HG02798 (cell line): ENCODE measurements at regions not wholly inside any gene's neighbourhood (a gene's known extent, or its start where the extent isn't known, plus 50 kb on each side); places are given as distances from the start of the nearest gene placed in this dataset.

Experiments
- ATAC-seq: cut with Tn5 transposase; IDR thresholded peaks from one replicate; pipeline ENCODE4 v1.9.1; 2021; ENCODE audit warnings: mild to moderate bottlenecking; ENCODE audit not compliant: unreplicated experiment, poor library complexity

DNA sequence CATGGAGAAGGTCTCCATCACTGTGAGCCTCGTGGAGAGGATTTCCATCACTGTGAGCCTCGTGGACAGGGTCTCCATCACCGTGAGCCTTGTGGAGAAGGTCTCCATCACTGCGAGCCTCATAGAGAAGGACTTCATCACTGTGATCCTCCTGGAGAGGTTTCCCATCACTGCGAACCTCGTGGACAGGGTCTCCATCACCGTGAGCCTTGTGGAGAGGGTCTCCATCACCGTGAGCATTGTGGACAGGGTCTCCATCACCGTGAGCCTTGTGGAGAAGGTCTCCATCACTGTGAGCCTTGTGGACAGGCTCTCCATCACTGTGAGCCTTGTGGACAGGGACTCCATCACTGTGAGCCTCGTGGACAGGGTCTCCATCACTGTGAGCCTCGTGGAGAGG, 140.4 kb downstream of the ERMARD start:
- no peak for ATAC-seq

DNA sequence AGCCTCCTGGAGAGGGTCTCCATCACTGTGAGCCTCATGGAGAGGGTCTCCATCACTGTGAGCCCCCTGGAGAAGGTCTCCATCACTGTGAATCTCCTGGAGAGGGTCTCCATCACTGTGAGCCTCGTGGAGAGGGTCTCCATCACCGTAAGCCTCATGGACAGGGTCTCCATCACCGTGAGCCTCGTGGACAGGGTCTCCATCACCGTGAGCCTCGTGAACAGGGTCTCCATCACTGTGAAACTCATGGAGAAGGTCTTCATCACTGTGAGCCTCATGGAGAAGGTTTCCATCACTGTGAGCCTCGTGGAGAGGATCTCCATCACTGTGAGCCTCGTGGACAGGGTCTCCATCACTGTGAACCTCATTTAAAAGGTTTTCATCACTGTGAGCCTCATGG, 140.0 kb downstream of the ERMARD start:
- no peak for ATAC-seq

DNA sequence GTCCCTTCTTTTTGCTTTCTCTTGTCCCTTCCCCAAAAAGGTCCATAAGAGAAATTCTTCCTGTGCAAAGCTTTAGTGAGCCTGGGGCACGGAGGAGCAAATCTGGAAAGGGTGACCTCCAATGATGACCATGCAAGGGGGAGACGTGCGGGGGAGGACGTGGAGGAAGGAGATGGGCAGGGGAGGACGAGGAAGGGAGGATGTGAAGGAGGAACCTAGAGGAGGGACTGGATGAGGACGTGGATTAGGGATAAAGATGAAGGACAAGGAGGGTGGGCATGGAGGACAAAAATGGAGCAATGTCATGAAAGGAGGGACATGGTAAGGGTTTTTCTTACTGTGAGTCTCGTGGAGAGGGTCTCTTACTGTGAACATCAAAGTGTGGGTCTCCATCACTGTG, 139.5 kb downstream of the ERMARD start:
- no peak for ATAC-seq

DNA sequence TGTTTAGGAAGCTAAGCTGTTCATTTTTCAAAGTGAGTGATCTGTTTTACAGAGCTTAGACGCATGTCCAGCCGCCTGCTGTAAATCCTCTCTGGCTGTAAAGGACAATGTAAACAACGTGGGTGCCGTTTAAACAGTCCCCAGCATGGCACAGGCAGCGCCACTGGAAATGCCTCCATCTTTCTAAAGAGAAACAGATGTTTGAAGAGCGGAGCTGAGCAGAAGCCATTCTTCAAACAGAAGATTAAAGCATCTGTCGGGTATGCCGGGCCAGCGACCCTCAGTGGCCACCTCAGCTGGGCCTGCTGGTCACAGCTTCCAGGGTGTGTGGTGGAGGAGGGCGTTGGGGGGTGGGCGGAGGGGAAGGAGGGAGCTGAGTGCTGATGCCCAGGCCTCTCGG, 138.6 kb downstream of the ERMARD start:
- no peak for ATAC-seq

DNA sequence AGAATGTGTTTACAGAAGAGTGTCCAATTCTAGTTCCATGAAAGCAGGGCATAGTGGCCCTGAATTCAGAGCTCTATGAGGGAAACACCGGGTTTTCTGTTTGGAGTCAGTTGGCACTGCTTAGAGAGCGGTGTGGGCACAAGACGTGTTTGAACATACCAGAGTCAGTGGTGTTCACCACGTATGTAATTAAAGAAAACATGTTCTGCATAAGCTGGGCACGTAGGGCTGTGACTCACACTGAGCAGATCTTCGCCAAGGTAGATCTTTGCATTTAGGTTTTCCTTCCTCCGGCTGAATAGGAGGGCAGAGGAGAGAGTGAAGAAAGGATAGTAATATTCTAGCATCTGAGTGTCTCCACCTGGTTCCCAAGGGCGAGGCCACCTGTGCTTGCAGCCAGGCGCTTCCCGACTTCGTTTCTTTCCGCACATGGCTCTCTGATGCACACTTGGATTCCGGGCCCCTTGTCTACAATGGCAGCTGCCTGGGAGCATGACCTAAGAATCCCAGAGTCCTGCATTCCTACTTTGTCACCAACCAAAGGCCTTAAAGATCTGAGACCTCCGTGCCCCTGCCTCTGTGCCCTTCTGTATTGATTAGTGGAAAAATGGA, 136.2 kb downstream of the ERMARD start:
- ATAC-seq: no peak

DNA sequence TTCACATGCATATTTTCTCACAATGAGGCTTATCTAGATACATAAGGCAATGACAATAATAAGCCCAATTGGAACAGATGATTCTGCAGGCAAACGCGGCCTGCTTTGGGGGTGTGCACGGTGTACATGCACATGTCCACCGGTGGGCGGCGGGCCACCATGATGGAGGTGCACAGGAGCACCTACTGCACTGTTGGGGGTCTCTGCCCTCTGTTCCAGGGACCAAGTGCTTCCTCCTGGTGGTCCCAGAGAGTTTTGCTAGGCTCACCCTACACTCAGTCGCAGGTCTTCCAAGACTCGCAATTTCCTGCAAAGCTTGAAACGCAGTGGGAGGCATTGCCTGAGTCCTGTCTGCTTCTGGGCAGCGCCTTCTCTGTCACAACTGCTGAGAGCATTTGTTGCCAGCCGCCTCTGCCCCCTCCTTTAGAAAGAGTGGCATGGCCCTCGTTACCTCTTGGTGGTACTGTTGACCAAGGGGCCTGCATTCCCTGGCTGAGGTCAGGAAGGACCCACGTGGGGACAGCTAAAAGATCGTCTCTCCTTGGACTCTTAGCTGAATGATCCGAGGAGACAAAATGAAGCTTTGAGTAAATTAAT, 135.3 kb downstream of the ERMARD start:
- no peak for ATAC-seq

DNA sequence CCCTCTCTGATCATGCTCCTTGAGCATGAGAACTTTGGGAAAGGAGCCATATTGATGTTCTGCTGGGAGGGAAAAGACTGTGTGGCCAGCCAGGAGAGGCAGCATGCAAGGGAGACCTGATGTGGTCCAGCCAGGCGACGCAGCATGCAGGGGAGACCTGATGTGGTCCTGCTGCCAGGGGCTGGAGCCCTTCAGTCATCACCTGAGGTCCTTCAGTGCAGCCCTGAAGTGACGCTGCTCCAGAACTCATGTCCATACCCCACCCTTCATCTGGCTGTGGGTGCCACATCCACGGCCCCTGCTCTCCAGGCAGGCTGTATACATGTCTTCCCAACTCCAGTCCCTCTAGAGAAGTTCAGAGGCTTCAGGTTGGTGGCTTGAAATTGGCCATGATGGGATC, 134.4 kb downstream of the ERMARD start:
- ATAC-seq: no peak

DNA sequence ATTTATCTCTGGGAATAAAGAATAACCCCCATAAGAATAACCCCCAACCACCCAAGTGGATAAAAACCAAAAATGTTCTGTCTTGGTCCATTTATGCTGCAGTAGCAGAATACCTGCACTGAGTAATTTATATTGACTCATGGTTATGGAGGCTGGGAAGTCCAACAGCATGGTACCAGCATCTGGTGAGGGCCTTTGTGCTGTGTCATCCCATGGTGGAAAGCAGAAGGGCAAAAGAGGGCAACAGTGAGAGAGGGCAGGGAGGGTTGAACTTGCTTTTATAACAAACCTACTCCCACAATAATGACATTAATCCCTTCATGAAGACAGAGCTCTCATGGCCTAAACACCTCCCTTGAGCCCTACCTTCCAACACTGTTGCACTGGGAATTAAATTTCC, 133.7 kb downstream of the ERMARD start:
- no peak for ATAC-seq

DNA sequence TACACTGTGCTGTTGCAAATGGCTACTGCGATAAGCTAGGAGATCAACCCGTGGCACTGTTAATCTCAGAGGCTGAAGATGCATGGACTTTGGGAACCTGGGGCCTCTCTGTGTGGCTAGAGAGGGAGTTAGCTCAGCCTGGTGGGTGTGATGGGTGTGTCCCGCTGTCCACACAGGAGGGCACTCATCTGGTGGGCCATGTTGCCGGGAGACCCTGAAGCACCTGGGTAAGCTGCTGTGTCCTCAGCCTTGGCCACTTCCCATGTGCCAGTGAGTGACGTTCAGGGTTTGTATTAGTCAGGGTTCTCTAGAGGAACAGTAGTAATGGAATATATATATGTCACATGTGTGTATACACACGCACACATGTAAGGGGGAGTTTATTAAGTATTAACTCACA, 132.7 kb downstream of the ERMARD start:
- ATAC-seq: no peak

DNA sequence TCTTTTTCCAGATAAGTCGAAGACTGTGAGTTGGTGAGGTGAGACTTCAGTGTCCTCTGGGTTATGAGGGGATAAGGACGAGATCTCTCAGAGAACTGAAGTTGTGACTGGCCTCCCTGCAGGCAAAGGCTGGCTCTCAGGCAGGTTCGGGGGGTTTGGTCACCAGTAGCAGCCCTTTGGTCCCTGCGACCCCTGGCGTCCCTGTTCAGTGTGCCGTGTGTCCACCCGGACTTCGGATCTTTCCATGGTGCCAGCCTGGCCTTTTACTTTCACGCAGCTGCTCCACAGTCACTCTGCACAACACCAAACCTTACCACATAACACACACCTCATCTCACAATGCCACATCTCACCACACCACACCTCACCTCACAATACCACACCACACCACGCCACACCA, 131.9 kb downstream of the ERMARD start:
- no peak for ATAC-seq

DNA sequence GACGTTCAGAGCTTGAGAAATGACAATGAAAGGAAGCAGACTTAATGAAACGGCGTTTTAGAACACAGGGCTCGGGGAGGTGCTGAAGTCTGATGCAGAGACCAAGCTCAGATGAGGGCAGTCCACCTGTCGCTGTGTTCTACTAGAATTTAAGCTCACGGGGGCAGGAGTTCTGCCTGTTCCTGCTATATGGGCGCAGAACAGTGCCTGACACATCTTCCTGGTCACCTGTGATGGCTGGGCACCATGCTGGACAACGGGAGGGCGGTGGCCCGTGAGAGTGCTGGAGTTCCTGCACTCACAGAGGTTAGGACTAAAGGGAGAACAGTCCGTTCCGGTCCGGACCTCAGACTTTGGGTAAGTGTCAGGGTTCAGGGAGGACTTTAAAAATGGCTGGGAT, 130.6 kb downstream of the ERMARD start:
- ATAC-seq: no peak

DNA sequence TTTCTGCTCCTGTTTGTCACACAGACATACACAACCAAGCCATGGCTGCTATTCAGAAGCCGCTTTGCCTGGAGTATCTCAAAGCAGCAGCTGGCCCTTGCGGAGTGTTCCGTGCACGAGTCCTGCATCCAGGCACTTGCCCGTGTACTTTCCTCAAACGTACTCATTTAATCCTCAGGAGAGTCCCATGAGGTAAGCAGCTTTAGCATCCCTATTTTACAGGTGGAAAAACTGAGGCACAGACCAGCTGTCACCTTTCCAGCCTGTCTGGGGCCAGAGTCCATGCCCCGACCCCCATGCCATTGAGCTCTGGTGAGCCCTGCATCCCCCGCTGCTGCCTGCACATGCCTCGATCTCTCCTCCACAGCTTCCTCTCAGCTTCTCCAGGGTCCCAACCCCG, 130.0 kb downstream of the ERMARD start:
- ATAC-seq: no peak

DNA sequence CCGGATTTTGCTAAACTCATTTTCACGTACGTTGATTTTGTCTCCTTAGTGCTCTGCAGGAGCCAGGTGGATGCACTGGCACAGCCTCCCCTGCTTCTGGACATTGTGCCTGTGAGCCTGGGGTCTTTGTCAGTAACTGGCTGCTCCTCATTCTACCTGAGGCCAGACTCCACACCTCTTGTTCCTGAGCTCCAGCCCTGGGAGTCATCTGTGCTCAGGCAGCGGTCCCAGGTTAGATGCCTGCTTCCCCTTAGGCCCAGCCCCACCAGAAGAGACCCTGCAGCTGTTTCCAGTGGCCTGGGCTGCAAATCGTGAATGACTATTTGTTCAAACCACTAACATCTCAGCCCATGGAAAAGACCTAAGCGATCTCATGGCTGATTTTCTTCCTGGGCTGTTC, 129.1 kb downstream of the ERMARD start:
- ATAC-seq: no peak

DNA sequence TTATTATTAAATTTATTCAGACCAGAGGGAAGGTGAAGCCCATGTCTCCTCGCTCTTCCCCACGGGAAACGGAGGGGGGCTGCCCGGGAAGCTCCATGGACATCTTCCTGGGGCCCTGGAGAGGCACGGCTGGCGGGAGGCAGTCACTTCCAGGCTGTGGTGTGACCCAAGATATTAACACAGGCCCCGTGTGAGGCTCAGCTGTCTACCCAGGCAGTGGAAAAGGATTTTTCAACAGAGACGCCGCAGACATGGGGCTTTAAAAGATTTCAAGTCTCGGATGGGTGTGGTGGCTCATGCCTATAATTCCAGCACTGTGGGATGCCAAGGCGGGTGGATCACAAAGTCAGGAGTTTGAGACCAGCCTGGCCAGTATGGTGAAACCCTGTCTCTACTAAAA, 117.9 kb downstream of the ERMARD start:
- ATAC-seq: no peak

DNA sequence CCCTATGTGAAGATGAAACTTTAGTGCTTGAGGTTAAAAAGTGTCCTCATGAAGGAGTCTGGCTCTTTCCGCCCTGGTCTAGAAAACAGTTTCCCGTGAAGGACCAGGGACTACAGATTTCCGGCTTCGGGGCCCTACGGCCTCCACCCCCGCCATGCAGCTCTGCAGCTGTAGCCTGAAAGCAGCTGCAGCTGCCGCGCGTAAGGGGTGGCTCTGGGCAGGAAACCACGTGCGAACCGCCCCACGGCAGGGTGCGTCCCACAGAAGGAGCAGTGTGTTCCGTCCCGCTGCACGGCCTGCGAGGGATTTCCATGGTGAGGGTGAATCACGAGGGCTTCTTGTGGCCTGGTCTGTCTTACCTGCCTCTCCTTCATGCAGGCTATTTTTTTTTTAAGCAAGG, 117.0 kb downstream of the ERMARD start:
- ATAC-seq: peak; percentile 36

DNA sequence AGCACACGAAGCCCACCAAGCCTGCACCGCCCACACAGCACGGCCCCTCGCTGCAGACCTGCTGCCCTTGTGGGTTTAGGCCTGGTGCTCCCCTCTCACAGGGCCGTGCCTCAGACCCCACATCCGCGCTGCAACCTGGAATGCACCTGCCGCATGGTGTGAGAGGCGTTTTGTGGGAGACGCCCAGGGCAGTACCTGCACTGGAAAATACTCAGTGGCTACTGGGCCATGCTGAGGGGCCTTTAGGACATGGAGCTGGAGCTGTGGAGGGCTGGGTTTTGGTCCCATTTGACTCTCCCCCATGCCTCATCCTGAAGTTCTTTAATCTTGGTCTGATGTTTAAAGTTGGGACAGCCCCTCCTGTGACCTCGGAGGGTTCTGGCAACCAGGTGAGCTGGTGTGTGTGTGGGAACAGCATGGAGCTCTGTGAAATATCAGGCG, 116.3 kb downstream of the ERMARD start:
- ATAC-seq: no peak

DNA sequence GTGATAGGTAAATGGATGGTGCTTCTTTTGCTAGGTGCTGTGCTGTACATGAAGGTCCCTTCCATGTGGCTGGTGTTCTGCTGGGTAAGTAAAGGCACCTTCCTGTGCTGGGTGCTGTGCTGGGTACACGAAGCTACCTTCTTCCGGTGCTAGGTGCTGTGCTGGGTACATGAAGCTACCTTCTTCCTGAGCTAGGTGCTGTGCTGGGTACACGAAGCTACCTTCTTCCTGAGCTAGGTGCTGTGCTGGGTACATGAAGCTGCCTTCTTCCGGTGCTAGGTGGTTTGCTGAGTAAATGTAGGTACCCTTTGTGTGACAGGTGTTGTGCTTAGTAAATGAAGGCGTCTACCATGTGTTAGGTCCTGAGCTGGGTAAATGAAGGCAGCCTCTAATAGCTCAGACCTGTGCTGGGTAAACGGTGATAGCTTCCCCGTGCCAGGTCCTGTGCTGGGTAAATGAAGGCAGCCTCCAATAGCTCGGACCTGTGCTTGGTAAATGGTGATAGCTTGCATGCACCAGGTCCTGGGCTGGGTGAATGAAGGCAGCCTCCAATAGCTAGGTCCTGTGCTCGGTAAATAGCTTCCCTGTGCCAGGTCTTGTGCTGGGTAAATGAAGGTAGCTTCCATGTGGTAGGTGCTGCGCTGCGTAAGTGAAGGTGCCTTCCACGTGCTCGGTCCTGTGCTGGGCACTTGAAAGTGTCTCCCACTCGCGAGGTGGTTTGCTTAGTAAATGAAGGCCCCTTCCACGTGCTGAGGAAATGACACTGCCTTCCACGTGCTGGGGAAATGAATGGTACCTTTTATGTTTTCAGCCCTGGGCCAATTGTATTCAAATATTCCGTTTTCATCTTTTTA, 115.5 kb downstream of the ERMARD start:
- ATAC-seq: no peak

DNA sequence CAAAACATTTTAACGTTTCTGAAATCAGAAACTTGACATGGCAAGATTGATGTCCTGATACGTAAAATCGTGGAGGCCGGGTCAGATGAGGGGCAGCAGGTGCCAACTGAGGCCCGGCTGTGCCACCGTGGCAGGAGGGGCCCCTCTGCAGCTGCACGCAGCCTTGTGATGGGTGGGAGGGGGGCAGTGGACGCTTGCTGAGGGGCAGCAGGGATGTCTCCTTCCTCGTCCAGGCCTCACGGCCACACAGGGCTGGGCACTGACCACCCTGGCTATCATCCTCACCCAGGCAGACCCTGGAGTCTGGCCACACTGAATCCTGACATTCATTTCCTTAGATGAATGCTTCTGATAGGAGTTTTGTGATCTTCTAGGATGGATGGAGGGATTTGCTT, 114.7 kb downstream of the ERMARD start:
- no peak for ATAC-seq

DNA sequence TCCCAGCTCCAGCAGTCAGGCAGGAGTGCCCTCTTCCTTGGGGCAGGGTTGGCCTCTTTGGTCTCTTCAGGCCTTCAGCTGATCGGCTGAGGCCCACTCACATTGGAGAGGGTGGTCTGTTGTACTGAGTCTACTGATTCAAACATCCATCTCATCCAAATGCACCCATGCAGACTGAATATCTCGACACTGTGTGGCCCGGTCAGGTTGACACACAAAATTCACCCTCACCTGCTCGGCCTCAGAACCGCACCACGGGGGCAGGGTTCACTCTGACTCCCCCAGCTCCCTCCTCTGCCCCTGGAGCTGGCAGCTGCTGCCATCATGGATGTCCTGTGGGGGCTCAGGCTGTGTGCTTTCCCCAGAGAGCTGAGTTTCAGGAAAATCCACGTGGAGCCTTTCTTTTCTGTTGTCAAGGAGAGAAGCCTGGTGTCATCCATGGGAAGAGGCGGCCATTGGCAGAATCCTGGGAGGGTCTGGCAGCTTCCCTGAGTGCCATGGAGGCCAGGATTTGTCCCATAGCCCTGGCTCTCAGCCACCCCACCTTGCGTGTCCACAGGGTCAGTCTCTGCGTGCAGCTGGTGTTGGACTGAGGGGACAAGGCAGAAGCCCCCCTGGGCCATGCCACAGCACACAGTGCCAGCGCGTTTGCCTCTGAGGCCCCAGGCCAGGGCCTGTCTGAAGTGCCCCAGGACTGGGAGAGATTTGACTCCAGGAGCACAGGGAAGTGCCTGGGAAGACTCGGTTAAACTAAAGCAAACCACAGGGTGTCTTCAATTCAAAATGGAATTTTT, 114.1 kb downstream of the ERMARD start:
- ATAC-seq: no peak

DNA sequence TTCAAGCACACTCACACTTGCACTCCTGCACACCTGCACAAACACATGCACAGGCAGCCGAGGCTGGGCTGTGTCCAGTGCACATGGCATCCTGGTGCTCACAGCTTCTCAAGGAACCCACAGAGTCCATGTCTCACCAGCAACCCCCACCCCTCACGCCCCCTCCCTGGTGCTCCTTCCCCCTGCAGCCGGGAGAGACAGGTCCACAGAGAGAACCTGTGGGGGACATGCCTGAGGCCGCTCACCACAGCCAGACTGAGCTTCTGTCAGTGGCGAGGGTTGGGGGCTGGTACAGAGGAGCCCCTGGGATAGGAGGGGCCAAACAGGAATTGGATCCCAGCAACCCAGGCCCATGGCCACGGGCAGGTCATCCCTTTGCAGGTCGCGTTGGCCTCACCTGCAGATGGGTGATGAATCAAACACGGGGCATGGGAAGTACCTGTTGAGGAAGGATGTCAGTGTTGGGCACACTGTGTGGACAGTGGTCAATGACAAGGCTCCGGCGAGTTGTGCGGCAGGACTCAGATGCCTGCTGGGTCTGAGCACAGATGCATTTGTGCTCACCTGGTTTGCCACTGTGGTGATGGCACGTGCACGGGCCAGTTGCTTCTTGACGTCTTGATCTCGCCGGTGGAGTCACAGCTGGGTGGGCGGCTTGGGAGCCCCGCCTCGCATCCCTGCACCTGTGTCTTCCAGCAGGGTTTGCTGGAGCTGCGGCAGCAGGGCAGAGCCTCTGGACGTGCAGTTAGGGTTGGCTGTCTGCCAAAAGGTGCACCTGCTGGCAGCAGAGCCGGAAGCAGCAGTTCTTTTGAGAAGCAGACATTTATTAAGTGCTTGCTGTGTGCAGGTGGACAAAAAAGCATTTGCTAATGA, 113.0 kb downstream of the ERMARD start:
- ATAC-seq: no peak
